OCI-LY7 (cell line): ENCODE measurements at regions not wholly inside any gene's neighbourhood (a gene's known extent, or its start where the extent isn't known, plus 50 kb on each side); places are given as distances from the start of the nearest gene placed in this dataset.

Source experiments
- BruUV-seq: library from RNA; stranded (reverse); fragments of 400-500 nt; replicated peaks from 2 replicates; lab custom pipeline; 2021; lab: Mats Ljungman, UMichigan
- CTCF ChIA-PET: fragments of 300-600 bp; sonication (Branson Sonifier 250); formaldehyde crosslinking; loops from one replicate; lab custom pipeline; 2022; ENCODE audit warnings: antibody characterized with exemption; ENCODE audit not compliant: unreplicated experiment; lab: Charles Lee
- POLR2A ChIA-PET: fragments of 300-600 bp; sonication (Branson Sonifier 250); formaldehyde crosslinking; loops from one replicate; lab custom pipeline; 2022; ENCODE audit warnings: antibody characterized with exemption; lab: Charles Lee
- DNase-seq: peaks from one replicate; pipeline ENCODE4 v3.0.0-alpha.2; 2015; ENCODE audit warnings: low spot score
- H2AFZ ChIP-seq: fragments of 200-600 bp; sonication (generic), shearing (Covaris generic); 2 replicates; pipeline ENCODE4 v1.6.1; 2014; ENCODE audit warnings: mild to moderate bottlenecking, antibody characterized with exemption, low read length, moderate library complexity
- H3K27ac ChIP-seq: fragments of 200-600 bp; sonication (generic); 2 replicates; pipeline ENCODE4 v1.5.1; 2014; ENCODE audit warnings: mixed run types, low read depth, mild to moderate bottlenecking, moderate library complexity, low read length, inconsistent platforms; ENCODE audit not compliant: poor library complexity, severe bottlenecking
- H3K36me3 ChIP-seq: fragments of 200-600 bp; sonication (generic); 2 replicates; pipeline ENCODE4 v1.6.1; 2014; ENCODE audit warnings: mild to moderate bottlenecking, antibody characterized with exemption, low read length, moderate library complexity, mixed read lengths; ENCODE audit not compliant: insufficient read depth
- H3K4me1 ChIP-seq: fragments of 200-600 bp; sonication (generic); 2 replicates; pipeline ENCODE4 v1.5.1; 2014; ENCODE audit warnings: mild to moderate bottlenecking, low read length; ENCODE audit not compliant: insufficient read depth, poor library complexity, severe bottlenecking
- H3K4me2 ChIP-seq: fragments of 200-600 bp; sonication (generic); 2 replicates; pipeline ENCODE4 v1.6.1; 2014; ENCODE audit warnings: mild to moderate bottlenecking, low read length
- H3K4me3 ChIP-seq: fragments of 200-600 bp; sonication (generic); 2 replicates; pipeline ENCODE4 v1.5.1; 2014; ENCODE audit warnings: mild to moderate bottlenecking, low read depth, low read length; ENCODE audit not compliant: poor library complexity, severe bottlenecking
- H3K79me2 ChIP-seq: fragments of 200-600 bp; sonication (generic); 2 replicates; pipeline ENCODE4 v1.6.1; 2016; ENCODE audit warnings: low read depth, mild to moderate bottlenecking, low read length, moderate library complexity, mixed read lengths; ENCODE audit not compliant: insufficient read depth
- H3K9me2 ChIP-seq: fragments of 200-600 bp; sonication (generic); 2 replicates; pipeline ENCODE4 v1.6.1; 2016; ENCODE audit warnings: mild to moderate bottlenecking, low read length, mixed read lengths; ENCODE audit not compliant: insufficient read depth
- H3K9me3 ChIP-seq: fragments of 200-600 bp; sonication (generic); 2 replicates; pipeline ENCODE4 v1.6.1; 2014; ENCODE audit warnings: mild to moderate bottlenecking, mixed run types, low read length, mixed read lengths
- H4K20me1 ChIP-seq: fragments of 200-600 bp; sonication (generic); 2 replicates; pipeline ENCODE4 v1.6.1; 2014; ENCODE audit warnings: mild to moderate bottlenecking, antibody characterized with exemption, low read length, moderate library complexity, mixed read lengths; ENCODE audit not compliant: insufficient read depth
- EZH2phosphoT487 ChIP-seq: fragments of 200-600 bp; sonication (generic); IDR thresholded peaks from 2 replicates; pipeline ENCODE4 v1.6.1; 2018; ENCODE audit warnings: low read depth, borderline replicate concordance, mild to moderate bottlenecking, mixed run types, antibody characterized with exemption, low read length, moderate library complexity, mixed read lengths
- intact Hi-C: fragments of 100-400 bp; cut with micrococcal nuclease; formaldehyde crosslinking; loops from one replicate; pipeline ENCODE4 v1.10.0; 2022; ENCODE audit not compliant: unreplicated experiment
- TF ChIP-seq, protein P1 (sequence below): fragments of 200-600 bp; sonication (generic); conservative IDR thresholded peaks from 2 replicates; pipeline ENCODE4 v1.5.1; 2014; ENCODE audit warnings: mild to moderate bottlenecking, antibody characterized with exemption, low read length, moderate library complexity, mixed read lengths

DNA sequence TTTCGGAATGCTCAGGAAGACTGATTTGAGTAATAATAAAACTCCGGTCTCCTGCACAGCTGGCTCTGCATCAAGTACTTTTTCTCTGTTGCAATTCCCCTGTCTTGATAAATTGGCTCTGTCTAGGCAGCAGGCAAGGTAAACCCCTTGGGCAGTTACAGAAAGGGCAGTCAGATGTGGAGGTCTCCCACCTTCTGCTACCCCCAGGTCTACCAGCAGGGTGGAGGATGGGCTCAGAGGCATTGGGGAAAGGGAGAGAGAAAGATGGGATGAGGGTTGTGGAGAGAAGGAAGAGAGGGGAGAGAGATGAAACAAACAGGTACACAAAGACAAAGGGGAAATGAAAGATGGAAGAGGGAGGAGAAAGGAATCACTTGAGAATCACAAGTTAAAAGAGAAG lies 156.8 kb downstream of the MIS18A start:
- Histone ChIP-seq H2AFZ (no peak overlapping the region), H3K4me3 (no peak overlapping the region), H3K36me3 (no peaks in the 10 kb centered on the region), H3K4me1 (no peaks in the 10 kb centered on the region), H4K20me1 (no peaks in the 10 kb centered on the region), H3K9me3 (no peaks in the 10 kb centered on the region), H3K4me2 (no peak overlapping the region), H3K27ac (no peak overlapping the region), H3K79me2 (no peaks in the 10 kb centered on the region), H3K9me2 (no peaks in the 10 kb centered on the region)
- intact Hi-C loops = no loop called here
- no TSS peak for BruUV-seq
- ChIA-PET CTCF (interaction anchor here (0.6 kb wide), 1 partner anchor 33 kb away, joined by 3 read pairs; no protein-coding TSS in a partner anchor), POLR2A (interaction anchor here (0.7 kb wide), 1 partner anchor 24 kb away, joined by 3 read pairs; no protein-coding TSS in a partner anchor)
- TF ChIP-seq, protein P1, sequence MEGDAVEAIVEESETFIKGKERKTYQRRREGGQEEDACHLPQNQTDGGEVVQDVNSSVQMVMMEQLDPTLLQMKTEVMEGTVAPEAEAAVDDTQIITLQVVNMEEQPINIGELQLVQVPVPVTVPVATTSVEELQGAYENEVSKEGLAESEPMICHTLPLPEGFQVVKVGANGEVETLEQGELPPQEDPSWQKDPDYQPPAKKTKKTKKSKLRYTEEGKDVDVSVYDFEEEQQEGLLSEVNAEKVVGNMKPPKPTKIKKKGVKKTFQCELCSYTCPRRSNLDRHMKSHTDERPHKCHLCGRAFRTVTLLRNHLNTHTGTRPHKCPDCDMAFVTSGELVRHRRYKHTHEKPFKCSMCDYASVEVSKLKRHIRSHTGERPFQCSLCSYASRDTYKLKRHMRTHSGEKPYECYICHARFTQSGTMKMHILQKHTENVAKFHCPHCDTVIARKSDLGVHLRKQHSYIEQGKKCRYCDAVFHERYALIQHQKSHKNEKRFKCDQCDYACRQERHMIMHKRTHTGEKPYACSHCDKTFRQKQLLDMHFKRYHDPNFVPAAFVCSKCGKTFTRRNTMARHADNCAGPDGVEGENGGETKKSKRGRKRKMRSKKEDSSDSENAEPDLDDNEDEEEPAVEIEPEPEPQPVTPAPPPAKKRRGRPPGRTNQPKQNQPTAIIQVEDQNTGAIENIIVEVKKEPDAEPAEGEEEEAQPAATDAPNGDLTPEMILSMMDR = no peak
- TF ChIP-seq EZH2phosphoT487 = no peak
- no peak for DNase-seq

DNA sequence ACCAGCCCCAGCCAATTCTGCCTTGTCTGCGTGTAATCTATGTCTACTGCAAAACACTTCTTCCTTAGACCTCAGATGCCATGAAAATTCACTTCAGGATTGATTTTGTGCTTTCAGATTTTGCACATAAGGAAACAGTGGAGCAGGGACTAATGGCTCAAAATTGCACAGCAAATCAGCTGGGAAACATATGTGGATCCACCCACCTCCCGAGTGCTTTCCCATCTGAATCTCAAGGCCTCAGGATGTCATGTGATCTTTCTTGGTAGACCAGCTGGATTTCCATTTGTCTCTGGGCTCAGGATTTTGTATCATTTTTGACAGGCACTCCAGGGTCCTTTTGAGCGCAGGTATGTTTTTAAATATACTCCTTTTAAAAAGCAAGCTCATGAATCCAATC lies 158.6 kb downstream of the MIS18A start:
- ChIA-PET CTCF (no interaction called here), POLR2A (interaction anchor here (0.7 kb wide), 1 partner anchor 361 kb away, joined by 6 read pairs; no protein-coding TSS in a partner anchor)
- DNase-seq = no peak
- intact Hi-C loops = no loop called here
- Histone ChIP-seq H4K20me1 (no peaks in the 10 kb centered on the region), H3K36me3 (no peaks in the 10 kb centered on the region), H3K79me2 (no peaks in the 10 kb centered on the region), H3K9me3 (no peaks in the 10 kb centered on the region), H3K4me2 (no peak overlapping the region), H3K4me3 (no peak overlapping the region), H3K4me1 (no peaks in the 10 kb centered on the region), H2AFZ (no peak overlapping the region), H3K27ac (no peak overlapping the region), H3K9me2 (no peaks in the 10 kb centered on the region)
- TF ChIP-seq, protein P1 = no peak
- no peak for TF ChIP-seq EZH2phosphoT487
- no TSS peak for BruUV-seq

DNA sequence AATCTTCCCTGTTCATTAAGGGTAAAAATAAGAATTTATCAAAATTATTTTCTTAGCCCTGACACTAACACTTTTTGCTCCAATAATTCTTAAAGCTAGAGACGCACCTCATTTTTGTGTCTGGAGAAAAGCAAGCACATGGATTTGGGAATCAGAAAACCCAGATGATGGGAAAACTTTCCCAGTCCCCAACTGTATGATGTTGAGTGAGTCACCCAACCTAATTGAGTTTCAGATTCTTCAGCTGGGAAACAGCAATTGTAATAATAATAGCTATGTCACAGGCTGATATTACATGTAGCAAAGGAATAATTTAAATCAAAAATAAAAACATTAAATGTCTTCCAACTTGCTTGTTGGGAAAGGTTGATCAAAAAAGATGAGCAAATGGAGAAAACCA lies 159.0 kb downstream of the MIS18A start:
- H3K4me3 ChIP-seq = no peak overlapping the region
- no peaks in the 10 kb centered on the region for H3K9me3 ChIP-seq
- ChIA-PET CTCF (no interaction called here), POLR2A (interaction anchor here (0.6 to 1.0 kb wide), 2 partner anchors 10 to 1436 kb away, joined by 3 read pairs; no protein-coding TSS in a partner anchor)
- H3K79me2 ChIP-seq = no peaks in the 10 kb centered on the region
- no peaks in the 10 kb centered on the region for H3K9me2 ChIP-seq
- BruUV-seq = no TSS peak
- no peak overlapping the region for H2AFZ ChIP-seq
- H3K27ac ChIP-seq = no peak overlapping the region
- H3K4me2 ChIP-seq = no peak overlapping the region
- no peak for DNase-seq
- no peaks in the 10 kb centered on the region for H3K36me3 ChIP-seq
- intact Hi-C loops = no loop called here
- TF ChIP-seq, protein P1 = no peak
- TF ChIP-seq EZH2phosphoT487 = no peak
- no peaks in the 10 kb centered on the region for H4K20me1 ChIP-seq
- no peaks in the 10 kb centered on the region for H3K4me1 ChIP-seq
